Erythroblast (primary cell): ENCODE measurements at regions not wholly inside any gene's neighbourhood (a gene's known extent, or its start where the extent isn't known, plus 50 kb on each side); places are given as distances from the start of the nearest gene placed in this dataset.

ENCODE experiments used
- GATA1 ChIP-seq: IDR thresholded peaks from 2 replicates; pipeline ENCODE4 v1.6.1; 2011; ENCODE audit warnings: low read depth, mild to moderate bottlenecking, control low read depth, low read length, moderate library complexity
- POLR2A ChIP-seq: IDR thresholded peaks from 2 replicates; pipeline ENCODE4 v1.6.1; 2011; ENCODE audit warnings: mild to moderate bottlenecking, low read length

GRCh38 chr22:48688366-48688765, 1139.3 kb downstream of the BRD1 start:
- TF ChIP-seq POLR2A = no peak
- no peak for TF ChIP-seq GATA1
